Spinal cord (tissue), 9 donors: ENCODE measurements at regions not wholly inside any gene's neighbourhood (a gene's known extent, or its start where the extent isn't known, plus 50 kb on each side); places are given as distances from the start of the nearest gene placed in this dataset.

Experiments
- DNase-seq, 6 donors: peaks; one replicate each; pipeline versions ENCODE4 v3.0.0 to v3.0.0-alpha.2; 2013 to 2015; ENCODE audit warnings: low spot score in 6 of 6, low read depth in 4 of 6
- H3K27ac ChIP-seq: one replicate; pipeline ENCODE4 v1.5.1; 2013; ENCODE audit warnings: low read depth, low read length, control low read depth
- H3K27me3 ChIP-seq: one replicate; pipeline ENCODE4 v1.6.1; 2013; ENCODE audit warnings: low read length; ENCODE audit not compliant: control insufficient read depth, insufficient read depth
- H3K36me3 ChIP-seq: one replicate; pipeline ENCODE4 v1.6.1; 2013; ENCODE audit warnings: low read length; ENCODE audit not compliant: control insufficient read depth, insufficient read depth
- H3K4me1 ChIP-seq: one replicate; pipeline ENCODE4 v1.6.1; 2013; ENCODE audit warnings: low read length; ENCODE audit not compliant: control insufficient read depth, insufficient read depth
- H3K4me3 ChIP-seq: one replicate; pipeline ENCODE4 v1.5.1; 2013; ENCODE audit warnings: low read depth, low read length, control low read depth
- H3K9me3 ChIP-seq: one replicate; pipeline ENCODE4 v1.6.1; 2013; ENCODE audit warnings: low read length; ENCODE audit not compliant: control insufficient read depth, insufficient read depth
- WGBS: methylation state at CpG from one replicate; pipeline ENCODE4 v1.1.5; 2013; ENCODE audit warnings: missing lambda C conversion rate; ENCODE audit not compliant: insufficient coverage; 5-methylcytosine and 5-hydroxymethylcytosine counted together
- donor health status: healthy.

DNA sequence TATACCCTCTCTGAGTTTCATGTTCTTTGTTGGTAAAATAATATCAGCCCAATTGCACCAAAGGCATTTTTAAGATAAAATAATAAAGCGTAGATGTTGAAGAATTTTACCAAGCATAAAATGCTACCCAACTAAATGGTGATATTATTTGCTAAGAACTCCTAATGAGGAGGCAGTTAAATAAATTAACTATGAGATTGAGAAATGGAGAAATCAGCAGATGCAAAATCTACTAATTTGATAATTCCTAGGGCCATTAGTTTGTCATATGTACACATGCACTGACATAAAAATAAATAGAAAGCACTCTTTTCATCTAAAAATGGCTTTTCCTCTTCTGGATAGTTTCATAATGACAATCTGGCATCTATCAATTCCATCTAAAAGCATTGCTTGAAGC is 681.5 kb upstream of the FAM98A start:
- DNase-seq, result peak in 1 of 6 donors; percentile 16
- no CpG with 5 or more reads among the region's 1 CpG for WGBS
- Histone ChIP-seq H3K27ac (no peak overlapping the region), H3K4me3 (no peak overlapping the region), H3K4me1 (no peaks in the 10 kb centered on the region), H3K9me3 (no peaks in the 10 kb centered on the region), H3K27me3 (no peaks in the 10 kb centered on the region), H3K36me3 (no peaks in the 10 kb centered on the region)

DNA sequence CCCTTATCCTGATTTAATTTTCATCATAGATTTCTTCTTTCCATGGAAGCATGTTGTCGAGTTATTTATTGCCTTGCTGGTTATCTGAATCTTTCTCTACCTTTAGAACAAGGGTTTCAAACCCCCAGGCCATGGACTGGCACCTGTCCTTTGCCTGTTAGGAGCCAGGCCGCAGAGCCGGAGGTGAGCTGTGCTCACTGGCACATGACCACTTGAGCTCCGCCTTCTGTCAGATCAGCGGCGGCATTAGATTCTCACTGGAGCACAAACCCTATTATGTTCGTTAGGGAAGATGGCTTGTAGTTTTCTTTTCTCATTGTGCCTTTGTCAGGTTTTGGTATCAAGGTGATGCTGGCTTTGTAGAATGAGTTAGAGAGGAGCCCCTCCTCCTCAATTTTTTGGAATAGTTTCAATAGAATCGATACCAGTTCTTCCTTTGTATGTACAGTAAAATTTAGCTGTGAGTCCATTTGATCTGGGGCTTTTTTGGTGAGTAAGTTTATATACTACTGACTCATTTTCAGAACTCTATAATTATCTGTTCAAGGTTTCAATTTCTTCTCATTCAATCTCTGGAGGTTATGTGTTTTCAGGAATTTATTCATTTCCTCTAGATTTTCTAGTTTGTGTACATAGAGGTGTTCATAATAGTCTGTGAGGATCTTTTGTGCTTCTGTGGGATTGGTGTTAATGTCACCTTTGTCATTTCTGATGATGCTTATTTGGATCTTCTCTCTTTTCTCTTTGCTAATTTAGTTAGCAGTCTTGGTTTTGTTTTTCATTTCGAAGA is 668.0 kb upstream of the FAM98A start:
- no peaks in the 10 kb centered on the region for H3K36me3 ChIP-seq
- WGBS, result 98% methylated on average over 5 of the region's 9 CpGs
- no peaks in the 10 kb centered on the region for H3K4me1 ChIP-seq
- no peak overlapping the region for H3K4me3 ChIP-seq
- no peak overlapping the region for H3K27ac ChIP-seq
- no peak for DNase-seq
- no peaks in the 10 kb centered on the region for H3K27me3 ChIP-seq
- H3K9me3 ChIP-seq, result peaks cover 2% of the 10 kb centered on the region

DNA sequence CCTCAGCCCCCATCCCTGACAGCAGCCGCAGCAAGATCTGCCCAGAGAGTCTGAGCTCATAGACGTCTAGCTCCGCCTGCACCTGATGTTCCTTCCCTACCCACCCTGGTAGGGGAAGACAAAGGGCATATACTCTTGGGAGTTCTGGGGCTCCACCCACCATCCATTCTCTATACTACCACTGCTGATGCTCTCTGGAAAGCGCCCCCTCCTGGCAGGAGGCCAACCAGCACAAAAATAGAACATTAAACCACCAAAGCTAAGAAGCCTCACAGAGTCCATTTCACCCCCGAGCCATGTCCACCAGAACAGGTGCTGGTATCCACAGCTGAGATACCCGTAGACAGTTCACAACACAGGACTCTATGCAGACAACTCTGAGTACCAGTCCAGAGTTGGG is 662.6 kb upstream of the FAM98A start:
- Histone ChIP-seq H3K4me1 (no peaks in the 10 kb centered on the region), H3K27me3 (no peaks in the 10 kb centered on the region), H3K9me3 (no peaks in the 10 kb centered on the region), H3K27ac (no peak overlapping the region), H3K36me3 (no peaks in the 10 kb centered on the region), H3K4me3 (no peak overlapping the region)
- no peak for DNase-seq
- 100% methylated on average over 3 of the region's 6 CpGs for WGBS

DNA sequence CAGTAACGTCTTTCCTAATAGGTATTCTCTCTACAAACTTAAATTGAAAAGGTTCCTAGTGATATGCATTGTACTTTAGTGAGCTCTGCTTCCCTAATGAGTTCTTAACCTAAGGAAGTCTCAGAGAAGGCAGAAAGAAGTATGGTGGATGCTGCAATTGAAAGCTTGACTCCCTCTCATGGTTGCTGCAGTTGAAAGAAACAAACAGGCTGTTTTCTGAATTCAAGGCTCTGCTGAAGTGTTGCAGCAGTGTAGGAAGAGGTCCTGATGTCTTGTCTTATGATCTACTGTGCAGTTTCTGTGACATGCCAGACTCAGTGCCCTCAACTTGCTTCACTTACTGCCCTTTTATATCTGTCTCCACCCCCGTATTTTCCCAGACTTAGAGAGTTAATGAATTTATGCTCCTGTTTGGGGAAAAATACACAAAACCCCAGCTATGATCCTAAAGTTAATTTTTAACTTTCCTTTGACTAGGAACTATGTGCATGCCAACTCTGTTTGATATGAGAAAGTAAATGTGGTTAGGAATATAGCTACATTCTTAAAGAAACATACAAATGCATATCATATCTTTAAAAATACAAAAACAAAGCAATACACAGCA is 655.3 kb upstream of the FAM98A start:
- Histone ChIP-seq H3K4me1 (no peaks in the 10 kb centered on the region), H3K9me3 (no peaks in the 10 kb centered on the region), H3K27me3 (no peaks in the 10 kb centered on the region), H3K27ac (no peak overlapping the region), H3K4me3 (no peak overlapping the region), H3K36me3 (no peaks in the 10 kb centered on the region)
- no CpG with 5 or more reads among the region's 2 CpGs for WGBS
- no peak for DNase-seq

DNA sequence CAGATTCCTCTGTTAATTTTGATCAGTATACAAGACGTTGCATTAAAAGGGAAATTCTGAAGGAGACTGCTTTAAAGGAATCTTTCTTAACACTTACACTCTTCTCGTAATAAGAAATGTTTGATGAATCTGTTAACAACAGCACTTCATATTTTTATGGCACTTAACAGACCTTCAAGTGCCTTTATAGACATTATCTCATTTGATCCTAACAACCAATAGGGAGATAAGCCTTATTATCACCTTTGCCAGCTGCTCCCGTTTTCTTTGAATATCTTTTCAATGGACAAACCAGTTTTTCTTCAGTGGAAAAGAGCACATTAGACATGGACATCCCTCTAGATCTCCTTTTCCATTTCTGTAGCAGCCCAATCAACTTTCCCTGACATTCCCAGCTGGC is 653.0 kb upstream of the FAM98A start:
- no peak for DNase-seq
- Histone ChIP-seq H3K4me1 (no peaks in the 10 kb centered on the region), H3K9me3 (no peaks in the 10 kb centered on the region), H3K27ac (no peak overlapping the region), H3K27me3 (no peaks in the 10 kb centered on the region), H3K4me3 (no peak overlapping the region), H3K36me3 (no peaks in the 10 kb centered on the region)
- whole genome bisulfite sequencing, result 0% methylated on average over 1 of the region's 3 CpGs

DNA sequence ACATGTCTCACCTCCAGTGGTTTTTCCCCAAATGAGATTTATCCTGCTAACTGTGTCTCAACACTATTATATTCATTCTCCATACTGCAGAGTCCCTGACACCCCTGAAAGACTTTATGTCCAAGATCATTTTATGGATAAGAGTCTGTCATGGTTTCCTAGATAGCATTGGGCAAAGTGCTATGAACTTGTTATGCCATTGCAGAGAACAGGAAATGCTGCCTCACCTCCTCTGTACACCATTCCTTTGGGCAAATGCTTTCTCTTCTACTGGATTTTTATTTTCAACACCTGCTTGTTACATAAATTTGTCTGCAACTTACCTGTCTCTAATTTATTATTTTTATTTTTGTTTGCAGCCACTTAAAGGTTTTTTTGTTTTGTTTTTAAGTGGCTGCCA is 652.5 kb upstream of the FAM98A start:
- Histone ChIP-seq H3K4me1 (no peaks in the 10 kb centered on the region), H3K9me3 (no peaks in the 10 kb centered on the region), H3K36me3 (no peaks in the 10 kb centered on the region), H3K27ac (no peak overlapping the region), H3K27me3 (no peaks in the 10 kb centered on the region), H3K4me3 (no peak overlapping the region)
- DNase-seq, result no peak

DNA sequence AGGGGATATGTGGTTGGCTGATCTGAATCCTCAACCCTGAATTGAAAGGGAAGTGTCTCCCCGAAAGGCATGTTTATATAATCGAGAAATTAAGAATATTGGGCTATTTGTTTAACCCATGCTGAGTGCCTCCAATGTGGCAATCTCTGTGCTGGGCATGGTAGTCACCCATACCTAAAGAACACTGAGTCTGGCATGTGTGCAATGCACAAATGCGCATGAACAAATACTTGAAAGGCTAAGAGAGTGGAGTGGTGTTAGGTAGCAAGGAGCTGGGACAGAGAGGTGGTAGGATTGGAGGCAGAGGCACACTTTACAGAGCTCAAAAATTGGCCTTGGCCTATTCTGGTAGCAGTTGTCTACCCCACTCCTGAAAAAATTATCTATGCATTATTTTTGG is 645.1 kb upstream of the FAM98A start:
- H3K36me3 ChIP-seq, result no peaks in the 10 kb centered on the region
- no peak for DNase-seq
- H3K4me1 ChIP-seq, result peaks cover 7% of the 10 kb centered on the region
- H3K27me3 ChIP-seq, result no peaks in the 10 kb centered on the region
- no peaks in the 10 kb centered on the region for H3K9me3 ChIP-seq
- no peak overlapping the region for H3K4me3 ChIP-seq
- no peak overlapping the region for H3K27ac ChIP-seq
- WGBS, result 89% methylated on average over 1 of the region's 3 CpGs

DNA sequence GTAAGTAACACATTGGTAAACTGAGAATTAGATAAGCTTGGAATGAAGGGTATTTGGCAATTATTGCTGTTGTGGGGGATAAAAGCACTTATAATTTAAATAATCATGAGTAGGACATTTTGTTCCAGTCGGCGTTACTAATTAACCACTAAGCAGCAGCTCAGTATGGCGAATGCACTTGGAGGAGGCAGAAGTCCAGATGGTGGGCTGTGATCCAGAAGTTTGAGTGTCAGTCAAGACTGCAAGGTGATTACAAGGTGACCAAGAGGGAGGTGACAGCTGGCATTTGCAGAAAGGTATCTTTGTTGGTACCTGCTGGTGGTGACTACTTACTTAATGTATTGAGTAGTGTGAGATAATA is 643.6 kb upstream of the FAM98A start:
- Histone ChIP-seq H3K27ac (no peak overlapping the region), H3K9me3 (no peaks in the 10 kb centered on the region), H3K27me3 (no peaks in the 10 kb centered on the region), H3K4me3 (no peak overlapping the region), H3K4me1 (peaks cover 7% of the 10 kb centered on the region), H3K36me3 (no peaks in the 10 kb centered on the region)
- DNase-seq, result peak in 2 of 6 donors; percentile 65 to 80
- 24% methylated on average over 3 of the region's 3 CpGs for WGBS

DNA sequence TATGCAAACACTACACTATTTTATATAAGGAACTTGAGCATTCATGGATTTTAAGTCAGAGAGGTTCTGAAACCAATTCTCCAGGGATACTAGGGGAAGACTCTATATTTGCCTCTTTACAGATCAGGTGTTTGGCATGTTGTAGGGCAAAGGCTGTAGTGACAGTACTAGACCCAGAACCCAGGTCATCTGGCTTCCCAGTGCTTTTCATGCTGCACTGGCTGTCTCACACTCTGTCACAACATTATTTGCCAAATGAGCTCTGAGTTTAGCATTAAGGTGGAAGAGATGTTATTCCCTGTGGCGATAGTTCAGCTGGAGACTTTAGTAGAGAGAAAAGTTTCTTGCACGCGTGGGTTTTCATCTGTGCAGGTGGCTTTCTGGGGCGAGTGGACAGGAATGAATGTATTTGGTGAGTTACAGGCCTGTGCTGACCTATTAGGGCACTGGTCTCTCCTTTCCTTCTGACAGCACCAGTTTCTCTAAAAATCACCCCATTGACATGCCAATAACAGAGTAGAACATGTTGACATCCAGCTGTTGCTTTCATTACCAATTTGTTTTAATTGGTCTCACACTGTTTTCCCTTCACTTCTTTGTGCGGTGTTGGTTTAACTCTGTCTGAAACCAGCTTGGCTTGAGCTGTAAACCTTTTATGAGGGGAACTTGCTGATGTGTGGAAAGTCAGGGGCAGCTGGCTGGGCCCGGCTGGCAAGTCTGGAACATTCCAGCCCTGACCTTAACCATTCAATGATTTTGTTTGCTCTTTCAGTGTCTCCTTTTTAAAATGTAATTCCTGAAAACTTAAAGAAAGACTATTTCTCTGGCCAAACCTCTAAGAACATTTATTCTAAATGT is 643.0 kb upstream of the FAM98A start:
- Histone ChIP-seq H3K27ac (no peak overlapping the region), H3K4me1 (peaks cover 7% of the 10 kb centered on the region), H3K27me3 (no peaks in the 10 kb centered on the region), H3K36me3 (no peaks in the 10 kb centered on the region), H3K9me3 (no peaks in the 10 kb centered on the region), H3K4me3 (no peak overlapping the region)
- 88% methylated on average over 1 of the region's 6 CpGs for WGBS
- peak in 5 of 6 donors; percentile 10 to 81 (median 20) for DNase-seq
